SU-DHL-6 (cell line): ENCODE measurements at regions not wholly inside any gene's neighbourhood (a gene's known extent, or its start where the extent isn't known, plus 50 kb on each side); places are given as distances from the start of the nearest gene placed in this dataset.

Experiments
- EZH2phosphoT487 ChIP-seq: fragments of 200-600 bp; sonication (generic), shearing (Covaris generic); conservative IDR thresholded peaks from 2 replicates; pipeline ENCODE4 v1.6.1; 2018; ENCODE audit warnings: mild to moderate bottlenecking, antibody characterized with exemption, low read length, moderate library complexity, mixed read lengths
- TF ChIP-seq, protein P1 (sequence below): fragments of 200-600 bp; sonication (generic); IDR thresholded peaks from one replicate; pipeline ENCODE4 v1.5.1; 2017; ENCODE audit warnings: antibody characterized with exemption, mild to moderate bottlenecking, low read length, moderate library complexity; ENCODE audit not compliant: insufficient read depth, poor library complexity, severe bottlenecking

DNA sequence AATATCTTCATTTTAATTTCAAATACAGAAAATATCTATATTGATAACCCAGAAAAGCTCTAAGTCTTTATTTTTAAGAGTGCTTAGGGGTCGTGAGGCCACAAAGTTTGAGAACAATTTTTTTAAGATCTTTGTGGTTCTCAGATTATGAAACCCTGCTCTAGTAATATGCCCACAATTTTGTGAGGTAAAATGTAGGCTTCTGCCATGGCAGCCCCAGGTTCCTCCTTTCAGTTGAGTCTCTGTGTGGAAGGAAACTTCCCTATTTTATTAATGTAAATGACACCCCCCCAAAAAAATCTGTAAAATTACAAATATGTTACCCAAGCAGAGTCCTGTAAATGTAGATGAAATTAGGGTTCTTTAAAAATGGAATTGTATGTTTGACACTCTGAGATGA is 600.5 kb downstream of the SATB2 start:
- TF ChIP-seq, protein P1, sequence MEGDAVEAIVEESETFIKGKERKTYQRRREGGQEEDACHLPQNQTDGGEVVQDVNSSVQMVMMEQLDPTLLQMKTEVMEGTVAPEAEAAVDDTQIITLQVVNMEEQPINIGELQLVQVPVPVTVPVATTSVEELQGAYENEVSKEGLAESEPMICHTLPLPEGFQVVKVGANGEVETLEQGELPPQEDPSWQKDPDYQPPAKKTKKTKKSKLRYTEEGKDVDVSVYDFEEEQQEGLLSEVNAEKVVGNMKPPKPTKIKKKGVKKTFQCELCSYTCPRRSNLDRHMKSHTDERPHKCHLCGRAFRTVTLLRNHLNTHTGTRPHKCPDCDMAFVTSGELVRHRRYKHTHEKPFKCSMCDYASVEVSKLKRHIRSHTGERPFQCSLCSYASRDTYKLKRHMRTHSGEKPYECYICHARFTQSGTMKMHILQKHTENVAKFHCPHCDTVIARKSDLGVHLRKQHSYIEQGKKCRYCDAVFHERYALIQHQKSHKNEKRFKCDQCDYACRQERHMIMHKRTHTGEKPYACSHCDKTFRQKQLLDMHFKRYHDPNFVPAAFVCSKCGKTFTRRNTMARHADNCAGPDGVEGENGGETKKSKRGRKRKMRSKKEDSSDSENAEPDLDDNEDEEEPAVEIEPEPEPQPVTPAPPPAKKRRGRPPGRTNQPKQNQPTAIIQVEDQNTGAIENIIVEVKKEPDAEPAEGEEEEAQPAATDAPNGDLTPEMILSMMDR, result no peak
- no peak for TF ChIP-seq EZH2phosphoT487
